ENCODE measurements at regions not wholly inside any gene's neighbourhood (a gene's known extent, or its start where the extent isn't known, plus 50 kb on each side); places are given as distances from the start of the nearest gene placed in this dataset.

GRCh38 chr3:853489-853888, 239.3 kb upstream of the CNTN6 start:
- no peak for FAIRE-seq
- DNase-seq (ENCODE audit: insufficient read length, low spot score): no peak
- TF ChIP-seq CTCF (IDR thresholded peaks at IDR 0.05; ENCODE audit: insufficient read depth, missing control alignments): no peak

- TF ChIP-seq CTCF (IDR thresholded peaks at IDR 0.05; ENCODE audit: insufficient read depth, missing control alignments): no peak
- no peak for FAIRE-seq
- DNase-seq (ENCODE audit: insufficient read length, low spot score): no peak
Measured at GRCh38 chr3:859135-859534, 233.7 kb upstream of the CNTN6 start.

GRCh38 chr3:861721-862120, 231.1 kb upstream of the CNTN6 start:
- TF ChIP-seq CTCF (IDR thresholded peaks at IDR 0.05; ENCODE audit: insufficient read depth, missing control alignments): no peak
- DNase-seq (ENCODE audit: insufficient read length, low spot score) (no peak), FAIRE-seq (no peak)

GRCh38 chr3:869269-869668, 223.6 kb upstream of the CNTN6 start:
- no peak for TF ChIP-seq CTCF (IDR thresholded peaks at IDR 0.05; ENCODE audit: insufficient read depth, missing control alignments)
- FAIRE-seq (no peak), DNase-seq (ENCODE audit: insufficient read length, low spot score) (no peak)

GRCh38 chr3:869734-870133, 223.1 kb upstream of the CNTN6 start:
- FAIRE-seq (no peak), DNase-seq (ENCODE audit: insufficient read length, low spot score) (no peak)
- TF ChIP-seq CTCF (IDR thresholded peaks at IDR 0.05; ENCODE audit: insufficient read depth, missing control alignments): no peak

- no peak for TF ChIP-seq CTCF (IDR thresholded peaks at IDR 0.05; ENCODE audit: insufficient read depth, missing control alignments)
- no peak for DNase-seq (ENCODE audit: insufficient read length, low spot score)
- FAIRE-seq: no peak
Measured at GRCh38 chr3:871651-872050, 221.2 kb upstream of the CNTN6 start.

GRCh38 chr3:877001-877400, 215.8 kb upstream of the CNTN6 start:
- FAIRE-seq: no peak

More at GRCh38 chr3:877001-877400, 215.8 kb upstream of the CNTN6 start:
- TF ChIP-seq CTCF (IDR thresholded peaks at IDR 0.05; ENCODE audit: insufficient read depth, missing control alignments): no peak
- DNase-seq (ENCODE audit: insufficient read length, low spot score): no peak

Data from D721Med (cell line).